K562 (cell line): ENCODE measurements at regions not wholly inside any gene's neighbourhood (a gene's known extent, or its start where the extent isn't known, plus 50 kb on each side); places are given as distances from the start of the nearest gene placed in this dataset.

Experiments
- ATAC-seq: fragments of 200-7000 bp; cut with Tn5 transposase; 3 replicates; pipeline ENCODE4 v1.9.1; 2020; ENCODE audit warnings: moderate library complexity
- BruUV-seq: library from RNA; stranded (reverse); fragments of 400-500 nt; replicated peaks from 2 replicates; lab custom pipeline; 2021; lab: Mats Ljungman, UMichigan
- CTCF ChIA-PET: fragments of 300-600 bp; formaldehyde crosslinking; extraction: SDS; loops from one replicate; lab custom pipeline; 2021; ENCODE audit warnings: low intra/inter-chr PET ratio; lab: Yijun Ruan, JAX
- POLR2A ChIA-PET: fragments of 300-600, 350-650 bp; sonication (Branson Sonifier 250); formaldehyde crosslinking; extraction: SDS; loops from one replicate; lab custom pipeline; 2021; ENCODE audit warnings: antibody characterized with exemption, inconsistent platforms; lab: Yijun Ruan, JAX
- DNase-seq, 4 experiments: peaks; one replicate each; pipeline versions ENCODE4 v3.0.0 to v3.0.0-alpha.2; 2011 to 2018; ENCODE audit warnings: low spot score in 3 of 4, mixed read lengths in 3 of 4; ENCODE audit errors: extremely low read depth in 1 of 4
- FAIRE-seq: peaks from 2 replicates; lab custom pipeline; 2011; peaks lifted over from hg19 to GRCh38; lab: Jason Lieb, UNC
- H2AFZ ChIP-seq: 2 replicates; pipeline ENCODE4 v1.6.0; 2011; ENCODE audit warnings: low read depth, low read length, control low read depth, inconsistent platforms
- H3K27ac ChIP-seq: fragments of 200-600 bp; 3 replicates; pipeline ENCODE4 v1.8.0; 2011; ENCODE audit warnings: low read depth, mild to moderate bottlenecking, control low read depth, inconsistent platforms, low read length, moderate library complexity, mixed read lengths; ENCODE audit errors: extremely low read depth
- H3K27me3 ChIP-seq, 2 experiments: fragments of 300-600 bp in 1 of 2; 2 replicates in 1 of 2; 3 replicates in 1 of 2; pipeline versions ENCODE4 v1.6.0 to v1.8.0; 2011; ENCODE audit warnings: inconsistent platforms in 2 of 2, low read length in 2 of 2, mild to moderate bottlenecking in 1 of 2, mixed read lengths in 1 of 2, moderate library complexity in 1 of 2; ENCODE audit not compliant: control insufficient read depth in 2 of 2, insufficient read depth in 2 of 2
- H3K36me3 ChIP-seq: fragments of 300-600 bp; 3 replicates; pipeline ENCODE4 v1.8.0; 2011; ENCODE audit warnings: mild to moderate bottlenecking, low read length, inconsistent platforms; ENCODE audit not compliant: control insufficient read depth, insufficient read depth
- H3K4me1 ChIP-seq, 2 experiments: fragments of 200-600 bp in 1 of 2; replicated peaks in 1 of 2; 2 replicates in 1 of 2; 3 replicates in 1 of 2; pipeline versions ENCODE4 v1.5.1 to v1.8.0; 2011; ENCODE audit warnings: inconsistent platforms in 2 of 2, low read length in 2 of 2, mild to moderate bottlenecking in 1 of 2, mixed read lengths in 1 of 2, moderate library complexity in 1 of 2; ENCODE audit not compliant: control insufficient read depth in 2 of 2, insufficient read depth in 2 of 2
- H3K4me2 ChIP-seq: 2 replicates; pipeline ENCODE4 v1.6.1; 2011; ENCODE audit warnings: low read length, control low read depth, inconsistent platforms, mixed read lengths; ENCODE audit not compliant: insufficient read depth
- H3K4me3 ChIP-seq: fragments of 200-600 bp; sonication (generic), shearing (Covaris generic); 2 replicates; pipeline ENCODE4 v1.5.1; 2016; ENCODE audit warnings: control low read depth, inconsistent platforms
- H3K79me2 ChIP-seq: fragments of 200-600 bp; 3 replicates; pipeline ENCODE4 v1.8.0; 2011; ENCODE audit warnings: low read length, inconsistent platforms; ENCODE audit not compliant: control insufficient read depth, insufficient read depth
- H3K9ac ChIP-seq, 2 experiments: 2 replicates each; pipeline versions ENCODE4 v1.6.0 to v1.6.1; 2011; ENCODE audit warnings: low read depth in 2 of 2, low read length in 2 of 2, control low read depth in 1 of 2, inconsistent platforms in 1 of 2, mild to moderate bottlenecking in 1 of 2, mixed read lengths in 1 of 2; ENCODE audit not compliant: insufficient read depth in 1 of 2
- H3K9me1 ChIP-seq: one replicate; pipeline ENCODE4 v1.6.0; 2011; ENCODE audit warnings: inconsistent platforms, mild to moderate bottlenecking, low read length, moderate library complexity; ENCODE audit not compliant: control insufficient read depth, insufficient read depth
- H3K9me3 ChIP-seq: replicated peaks from 2 replicates; pipeline ENCODE4 v1.5.1; 2011; ENCODE audit warnings: low read depth, low read length, inconsistent platforms; ENCODE audit not compliant: control insufficient read depth, insufficient read depth
- H4K20me1 ChIP-seq: replicated peaks from 2 replicates; pipeline ENCODE4 v1.6.1; 2011; ENCODE audit warnings: low read length, inconsistent platforms, mixed read lengths; ENCODE audit not compliant: control insufficient read depth, insufficient read depth
- CREBBP ChIP-seq: IDR thresholded peaks from one replicate; pipeline ENCODE4 v1.6.1; 2012; ENCODE audit warnings: low read depth, mild to moderate bottlenecking, control low read depth, inconsistent platforms, low read length
- GATAD2B ChIP-seq: fragments of 450-650 bp; IDR thresholded peaks from 2 replicates; pipeline ENCODE4 v1.6.1; 2017; ENCODE audit warnings: mild to moderate bottlenecking, borderline replicate concordance
- HOMEZ ChIP-seq: fragments of 250-450 bp; sonication (Bioruptor Pico); IDR thresholded peaks from 2 replicates; pipeline ENCODE4 v1.4.0; 2020; ENCODE audit warnings: mild to moderate bottlenecking, moderate library complexity
- ID3 ChIP-seq, 2 experiments: fragments of 250-450 bp in 1 of 2; fragments of 450-650 bp in 1 of 2; sonication (Bioruptor Pico) in 1 of 2; IDR thresholded peaks; 2 replicates each; pipeline versions ENCODE4 v1.6.1 to v1.8.0; 2016 to 2021; ENCODE audit warnings: mild to moderate bottlenecking in 2 of 2, moderate library complexity in 2 of 2, missing compliant biosample characterization in 1 of 2, missing genetic modification characterization in 1 of 2
- NUFIP1 ChIP-seq: fragments of 450-650 bp; IDR thresholded peaks from 2 replicates; pipeline ENCODE4 v1.6.1; 2018; ENCODE audit not compliant: partially characterized antibody
- RBBP5 ChIP-seq: fragments of 200-600 bp; sonication (generic); IDR thresholded peaks from 2 replicates; pipeline ENCODE4 v1.6.1; 2012; ENCODE audit warnings: borderline replicate concordance, mild to moderate bottlenecking, low read length, control low read depth, inconsistent platforms; ENCODE audit not compliant: insufficient read depth, poor library complexity, severe bottlenecking
- RFX7 ChIP-seq: fragments of 250-450 bp; sonication (Bioruptor Pico); IDR thresholded peaks from 2 replicates; pipeline ENCODE4 v1.5.1; 2021; ENCODE audit warnings: mild to moderate bottlenecking
- SMAD3 ChIP-seq: fragments of 450-650 bp; formaldehyde crosslinking; conservative IDR thresholded peaks from 2 replicates; pipeline ENCODE4 v1.4.0; 2020; ENCODE audit warnings: mild to moderate bottlenecking
- TGIF2 ChIP-seq: sonication (generic); formaldehyde crosslinking; IDR thresholded peaks from 2 replicates; pipeline ENCODE4 v1.8.1; 2022; ENCODE audit warnings: mild to moderate bottlenecking, missing genetic modification reagents, moderate library complexity
- U2AF2 ChIP-seq: fragments of 200-400 bp; formaldehyde crosslinking; optimal IDR thresholded peaks from 2 replicates; pipeline ENCODE3; 2017; ENCODE audit warnings: low read depth, mild to moderate bottlenecking, low read length
- ZBTB2 ChIP-seq: fragments of 450-650 bp; IDR thresholded peaks from 2 replicates; pipeline ENCODE4 v1.6.1; 2016; ENCODE audit warnings: antibody characterized with exemption
- ZNF143 ChIP-seq: sonication (generic); formaldehyde crosslinking; IDR thresholded peaks from 2 replicates; pipeline ENCODE4 v1.9.0; 2022; ENCODE audit warnings: mild to moderate bottlenecking, missing genetic modification reagents
- ZNF398 ChIP-seq: fragments of 250-450 bp; sonication (Bioruptor Pico); IDR thresholded peaks from 2 replicates; pipeline ENCODE4 v1.8.0; 2021; ENCODE audit warnings: moderate library complexity, mild to moderate bottlenecking, inconsistent platforms
- ZNF740 ChIP-seq, 3 experiments: fragments of 200-800 bp in 1 of 3; sonication (Bioruptor generic) in 1 of 3; sonication (generic) in 1 of 3; formaldehyde crosslinking in 1 of 3; IDR thresholded peaks; 2 replicates each; pipeline versions ENCODE4 v1.6.1 to v1.8.0; 2016 to 2022; ENCODE audit warnings: mild to moderate bottlenecking in 2 of 3, missing compliant biosample characterization in 2 of 3, missing genetic modification characterization in 2 of 3, missing genetic modification reagents in 1 of 3
- WGBS: fragments of 100-300 bp; shearing (Covaris generic); methylation state at CpG from one replicate; pipeline ENCODE4 v1.1.6; 2016; ENCODE audit warnings: low coverage, mixed read lengths; ENCODE audit not compliant: insufficient coverage; ENCODE audit errors: missing lambda C conversion rate; 5-methylcytosine and 5-hydroxymethylcytosine counted together
- in situ Hi-C: fragments of 300-500 bp; cut with MboI; formaldehyde crosslinking; loops from 4 replicates; pipeline ENCODE4 v1.15.0; 2018; ENCODE audit warnings: inconsistent platforms, mixed read lengths
- intact Hi-C: fragments of 100-400 bp; cut with micrococcal nuclease; formaldehyde crosslinking; loops from 2 replicates; pipeline ENCODE4 v1.14.2; 2022

- TF ChIP-seq SMAD3 (no peak), RBBP5 (no peak), GATAD2B (no peak), ID3 (CRISPR knock-in tag; IDR thresholded peaks at IDR 0.05) (no peak), ID3 (tag; IDR thresholded peaks at IDR 0.05) (no peak)
Observed at GRCh38 chr1:199265319-199265718, 626.5 kb downstream of the PTPRC start (continued).

- intact Hi-C loops, result no loop called here
- TF ChIP-seq ZNF143 (no peak), HOMEZ (CRISPR knock-in tag) (no peak), NUFIP1 (no peak), RFX7 (CRISPR knock-in tag) (no peak), U2AF2 (no peak), ZBTB2 (no peak), ZNF740 (CRISPR knock-in tag; IDR thresholded peaks at IDR 0.05) (no peak), ZNF740 (tag; IDR thresholded peaks at IDR 0.05) (no peak), CREBBP (no peak), ZNF398 (CRISPR knock-in tag) (no peak), TGIF2 (CRISPR knock-in tag) (no peak)
Observed at GRCh38 chr1:199269241-199269640, 630.4 kb downstream of the PTPRC start.

More at GRCh38 chr1:199269241-199269640, 630.4 kb downstream of the PTPRC start:
- Histone ChIP-seq H4K20me1 (no peaks in the 10 kb centered on the region), H3K36me3 (no peaks in the 10 kb centered on the region), H3K27ac (no peak overlapping the region), H3K9me1 (no peaks in the 10 kb centered on the region), H3K9me3 (no peaks in the 10 kb centered on the region; the same call in 1 of the 2 replicates), H3K4me2 (no peak overlapping the region), H3K9ac (no peak overlapping the region), H2AFZ (no peak overlapping the region), H3K4me1 (no peaks in the 10 kb centered on the region), H3K27me3 (no peaks in the 10 kb centered on the region), H3K79me2 (no peaks in the 10 kb centered on the region), H3K4me3 (no peak overlapping the region)
- no peak for DNase-seq
- no TSS peak for BruUV-seq
- ATAC-seq, result no peak
- FAIRE-seq, result no peak
- 0% methylated on average over 3 of the region's 3 CpGs for WGBS
- ChIA-PET POLR2A (no interaction called here), CTCF (no interaction called here)
- in situ Hi-C loops, result no loop called here
